RWPE1 (cell line): ENCODE measurements at regions not wholly inside any gene's neighbourhood (a gene's known extent, or its start where the extent isn't known, plus 50 kb on each side); places are given as distances from the start of the nearest gene placed in this dataset.

Experiments
- CTCF ChIA-PET: fragments of 350-600 bp; sonication (Branson Sonifier 250); formaldehyde crosslinking; extraction: SDS; loops from one replicate; lab custom pipeline; 2021; lab: Yijun Ruan, JAX
- POLR2A ChIA-PET: fragments of 400-600 bp; formaldehyde crosslinking; extraction: SDS; loops from one replicate; lab custom pipeline; 2020; ENCODE audit warnings: antibody characterized with exemption; ENCODE audit not compliant: low non-redundant PET; lab: Yijun Ruan, JAX
- DNase-seq: peaks from one replicate; pipeline ENCODE4 v3.0.0; 2012; ENCODE audit warnings: low spot score
- H3K27ac ChIP-seq: fragments of 450-650 bp; 2 replicates; pipeline ENCODE4 v1.5.1; 2017
- CTCF ChIP-seq: fragments of 450-650 bp; conservative IDR thresholded peaks from 2 replicates; pipeline ENCODE4 v1.5.1; 2017; ENCODE audit warnings: low read depth, mild to moderate bottlenecking

- CTCF ChIA-PET, result no interaction called here
- DNase-seq, result no peak
- H3K27ac ChIP-seq, result no peak overlapping the region
- POLR2A ChIA-PET, result no interaction called here
- TF ChIP-seq CTCF, result no peak
Observed at GRCh38 chr7:45461026-45461425, 113.1 kb upstream of the ADCY1 start.

- no peak for TF ChIP-seq CTCF
- ChIA-PET POLR2A (no interaction called here), CTCF (no interaction called here)
- H3K27ac ChIP-seq, result no peak overlapping the region
- DNase-seq, result no peak
Observed at GRCh38 chr7:45469103-45469502, 105.1 kb upstream of the ADCY1 start.

GRCh38 chr7:45470031-45470430, 104.1 kb upstream of the ADCY1 start:
- H3K27ac ChIP-seq, result no peak overlapping the region
- no peak for DNase-seq
- no peak for TF ChIP-seq CTCF
- POLR2A ChIA-PET, result no interaction called here
- CTCF ChIA-PET, result no interaction called here

- CTCF ChIA-PET, result no interaction called here
- no peak for TF ChIP-seq CTCF
- H3K27ac ChIP-seq, result no peak overlapping the region
- DNase-seq, result no peak
- POLR2A ChIA-PET, result no interaction called here
Observed at GRCh38 chr7:45479781-45480180, 94.4 kb upstream of the ADCY1 start.

- POLR2A ChIA-PET, result no interaction called here
- H3K27ac ChIP-seq, result no peak overlapping the region
- no peak for TF ChIP-seq CTCF
- no peak for DNase-seq
- CTCF ChIA-PET, result no interaction called here
Observed at GRCh38 chr7:45482451-45482850, 91.7 kb upstream of the ADCY1 start.

GRCh38 chr7:45484094-45484493, 90.1 kb upstream of the ADCY1 start:
- DNase-seq, result no peak
- ChIA-PET CTCF (no interaction called here), POLR2A (no interaction called here)
- no peak overlapping the region for H3K27ac ChIP-seq
- no peak for TF ChIP-seq CTCF

GRCh38 chr7:45486575-45486974, 87.6 kb upstream of the ADCY1 start:
- H3K27ac ChIP-seq, result no peak overlapping the region
- ChIA-PET POLR2A (no interaction called here), CTCF (no interaction called here)
- DNase-seq, result no peak
- no peak for TF ChIP-seq CTCF
